ENCODE measurements at regions not wholly inside any gene's neighbourhood (a gene's known extent, or its start where the extent isn't known, plus 50 kb on each side); places are given as distances from the start of the nearest gene placed in this dataset.
"Not testable (repeated sequence)": the region's sequence is repeated elsewhere in the genome, so short reads cannot be mapped to it uniquely, and the experiment has no call there.

- DNase-seq: no peak
Observed at GRCh38 chr3:74410276-74410941, 204.1 kb downstream of the CNTN3 start.

GRCh38 chr3:74409066-74409465 is 205.4 kb downstream of the CNTN3 start:
- DNase-seq: no peak

- DNase-seq: no peak
Observed at GRCh38 chr3:74403307-74403706, 211.2 kb downstream of the CNTN3 start.

GRCh38 chr3:74402821-74403220 is 211.6 kb downstream of the CNTN3 start:
- no peak for DNase-seq

GRCh38 chr3:74393426-74393825 is 221.0 kb downstream of the CNTN3 start:
- DNase-seq: no peak

- DNase-seq: no peak
Observed at GRCh38 chr3:74390121-74390877, 224.2 kb downstream of the CNTN3 start.

GRCh38 chr3:74387111-74387735 is 227.2 kb downstream of the CNTN3 start:
- DNase-seq: no peak

- no peak for DNase-seq
Observed at GRCh38 chr3:74384159-74384558, 230.3 kb downstream of the CNTN3 start.

GRCh38 chr3:74377669-74378068 is 236.8 kb downstream of the CNTN3 start:
- DNase-seq: no peak

- not testable (repeated sequence) for DNase-seq
Observed at GRCh38 chr3:74376323-74376722, 238.1 kb downstream of the CNTN3 start.

GRCh38 chr3:74375653-74376052 is 238.8 kb downstream of the CNTN3 start:
- DNase-seq: no peak

GRCh38 chr3:74372743-74373142 is 241.7 kb downstream of the CNTN3 start:
- no peak for DNase-seq

- no peak for DNase-seq
Observed at GRCh38 chr3:74370342-74370741, 244.1 kb downstream of the CNTN3 start.

GRCh38 chr3:74366331-74366730 is 248.1 kb downstream of the CNTN3 start:
- DNase-seq: no peak

GRCh38 chr3:74363346-74363745 is 251.1 kb downstream of the CNTN3 start:
- no peak for DNase-seq

- DNase-seq: no peak
Observed at GRCh38 chr3:74360406-74360805, 254.1 kb downstream of the CNTN3 start.

GRCh38 chr3:74357881-74358280 is 256.6 kb downstream of the CNTN3 start:
- no peak for DNase-seq

- DNase-seq: no peak
Observed at GRCh38 chr3:74353039-74353438, 261.4 kb downstream of the CNTN3 start.

- DNase-seq: no peak
Observed at GRCh38 chr3:74352166-74352565, 262.3 kb downstream of the CNTN3 start.

- DNase-seq: no peak
Observed at GRCh38 chr3:74351213-74351612, 263.2 kb downstream of the CNTN3 start.

- no peak for DNase-seq
Observed at GRCh38 chr3:74349015-74349414, 265.4 kb downstream of the CNTN3 start.

- DNase-seq: no peak
Observed at GRCh38 chr3:74347563-74348268, 266.7 kb downstream of the CNTN3 start.

- no peak for DNase-seq
Observed at GRCh38 chr3:74346896-74347295, 267.6 kb downstream of the CNTN3 start.

- no peak for DNase-seq
Observed at GRCh38 chr3:74345701-74346100, 268.8 kb downstream of the CNTN3 start.
